ENCODE measurements at regions not wholly inside any gene's neighbourhood (a gene's known extent, or its start where the extent isn't known, plus 50 kb on each side); places are given as distances from the start of the nearest gene placed in this dataset.

DNA sequence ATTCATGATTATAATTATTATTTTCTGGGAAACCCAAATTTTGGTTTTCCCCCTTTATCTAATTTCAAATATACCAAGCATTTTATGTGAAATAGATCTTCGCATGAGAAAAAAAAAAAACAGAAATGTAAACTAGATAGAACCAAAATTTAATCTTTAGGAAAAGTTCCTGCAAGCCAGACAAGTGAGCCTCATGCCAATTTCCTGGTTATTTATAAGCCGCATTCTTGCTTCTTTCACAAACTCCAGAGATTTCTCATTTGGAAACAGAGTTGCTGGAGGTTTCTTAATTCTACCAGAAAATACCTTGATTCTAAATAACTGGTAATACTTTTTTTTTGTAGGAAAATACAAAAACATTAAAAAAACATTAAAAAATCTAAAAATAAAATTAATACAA is 690.4 kb upstream of the IGFBP3 start (continued):
- TF ChIP-seq ZNF384 (IDR thresholded peaks at IDR 0.05; ENCODE audit: borderline replicate concordance, low read depth, low read length) = no peak
- no peak for TF ChIP-seq STAT3 (IDR thresholded peaks at IDR 0.05; ENCODE audit: low read depth, low read length)
- TF ChIP-seq, protein P1, sequence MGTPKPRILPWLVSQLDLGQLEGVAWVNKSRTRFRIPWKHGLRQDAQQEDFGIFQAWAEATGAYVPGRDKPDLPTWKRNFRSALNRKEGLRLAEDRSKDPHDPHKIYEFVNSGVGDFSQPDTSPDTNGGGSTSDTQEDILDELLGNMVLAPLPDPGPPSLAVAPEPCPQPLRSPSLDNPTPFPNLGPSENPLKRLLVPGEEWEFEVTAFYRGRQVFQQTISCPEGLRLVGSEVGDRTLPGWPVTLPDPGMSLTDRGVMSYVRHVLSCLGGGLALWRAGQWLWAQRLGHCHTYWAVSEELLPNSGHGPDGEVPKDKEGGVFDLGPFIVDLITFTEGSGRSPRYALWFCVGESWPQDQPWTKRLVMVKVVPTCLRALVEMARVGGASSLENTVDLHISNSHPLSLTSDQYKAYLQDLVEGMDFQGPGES (IDR thresholded peaks at IDR 0.05) = no peak
- TF ChIP-seq, protein P2, sequence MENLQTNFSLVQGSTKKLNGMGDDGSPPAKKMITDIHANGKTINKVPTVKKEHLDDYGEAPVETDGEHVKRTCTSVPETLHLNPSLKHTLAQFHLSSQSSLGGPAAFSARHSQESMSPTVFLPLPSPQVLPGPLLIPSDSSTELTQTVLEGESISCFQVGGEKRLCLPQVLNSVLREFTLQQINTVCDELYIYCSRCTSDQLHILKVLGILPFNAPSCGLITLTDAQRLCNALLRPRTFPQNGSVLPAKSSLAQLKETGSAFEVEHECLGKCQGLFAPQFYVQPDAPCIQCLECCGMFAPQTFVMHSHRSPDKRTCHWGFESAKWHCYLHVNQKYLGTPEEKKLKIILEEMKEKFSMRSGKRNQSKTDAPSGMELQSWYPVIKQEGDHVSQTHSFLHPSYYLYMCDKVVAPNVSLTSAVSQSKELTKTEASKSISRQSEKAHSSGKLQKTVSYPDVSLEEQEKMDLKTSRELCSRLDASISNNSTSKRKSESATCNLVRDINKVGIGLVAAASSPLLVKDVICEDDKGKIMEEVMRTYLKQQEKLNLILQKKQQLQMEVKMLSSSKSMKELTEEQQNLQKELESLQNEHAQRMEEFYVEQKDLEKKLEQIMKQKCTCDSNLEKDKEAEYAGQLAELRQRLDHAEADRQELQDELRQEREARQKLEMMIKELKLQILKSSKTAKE (IDR thresholded peaks at IDR 0.05; ENCODE audit: low read depth, poor library complexity, severe bottlenecking) = no peak
- no peak for TF ChIP-seq TARDBP (IDR thresholded peaks at IDR 0.05; ENCODE audit: borderline replicate concordance)
- no peak for TF ChIP-seq ZNF622 (IDR thresholded peaks at IDR 0.05)

- no TSS peak for BruUV-seq (replicated peaks)
- in situ Hi-C loops (cut with MboI) (no loop called here), intact Hi-C loops (cut with micrococcal nuclease; ENCODE audit: unreplicated experiment) (no loop called here)
- ATAC-seq (no peak), FAIRE-seq (no peak), DNase-seq (ENCODE audit: low read depth, low spot score) (no peak)
- Histone ChIP-seq H3K4me2 (ENCODE audit: control insufficient read depth, insufficient read depth) (no peak overlapping the region), H3K36me3 (ENCODE audit: control insufficient read depth in 2 of 2, insufficient read depth in 2 of 2, low read length in 1 of 2) (no peaks in the 10 kb centered on the region), H3K9ac (ENCODE audit: control insufficient read depth, insufficient read depth, low read length) (no peak overlapping the region), H3K27ac (ENCODE audit: control insufficient read depth, insufficient read depth) (no peak overlapping the region), H4K20me1 (ENCODE audit: control insufficient read depth, insufficient read depth) (no peaks in the 10 kb centered on the region), H3K4me1 (ENCODE audit: control insufficient read depth, insufficient read depth, low read length) (no peaks in the 10 kb centered on the region), H2AFZ (ENCODE audit: control insufficient read depth, low read depth, low read length) (no peak overlapping the region), H3K79me2 (ENCODE audit: control insufficient read depth, insufficient read depth, low read length) (no peaks in the 10 kb centered on the region), H3K9me3 (replicated peaks; ENCODE audit: control insufficient read depth, insufficient read depth, low read length) (no peaks in the 10 kb centered on the region), H3K4me3 (no peak overlapping the region), H3K27me3 (replicated peaks in 1 of 2; ENCODE audit: control insufficient read depth in 2 of 2, insufficient read depth in 2 of 2, low read length in 1 of 2) (no peaks in the 10 kb centered on the region)
- ChIA-PET POLR2A (no interaction called here), CTCF (no interaction called here), RAD21 (ENCODE audit: unreplicated experiment) (no interaction called here), SMC1A (ENCODE audit: uncharacterized antibody, unreplicated experiment) (interaction anchor here (1.5 kb wide), 1 partner anchor 10 kb away, joined by 4 read pairs; no protein-coding TSS in a partner anchor)
- 0% methylated on average over 2 of the region's 2 CpGs for WGBS (ENCODE audit: insufficient coverage, insufficient replicate concordance, low lambda C conversion rate, missing lambda C conversion rate)
- no peak for TF ChIP-seq CBFB (IDR thresholded peaks at IDR 0.05; ENCODE audit: low read depth)
- no peak for TF ChIP-seq TARDBP (IDR thresholded peaks at IDR 0.05; ENCODE audit: borderline replicate concordance)
- no peak for TF ChIP-seq PAX8 (IDR thresholded peaks at IDR 0.05)
- TF ChIP-seq ZZZ3 (IDR thresholded peaks at IDR 0.05; ENCODE audit: control insufficient read depth, insufficient read length, low read depth) = no peak
- no peak for TF ChIP-seq ASH2L (IDR thresholded peaks at IDR 0.05; ENCODE audit: borderline replicate concordance, low read depth)
- TF ChIP-seq PAX5 (IDR thresholded peaks at IDR 0.05; ENCODE audit: borderline replicate concordance, low read depth, low read length) = no peak
- TF ChIP-seq, protein P3, sequence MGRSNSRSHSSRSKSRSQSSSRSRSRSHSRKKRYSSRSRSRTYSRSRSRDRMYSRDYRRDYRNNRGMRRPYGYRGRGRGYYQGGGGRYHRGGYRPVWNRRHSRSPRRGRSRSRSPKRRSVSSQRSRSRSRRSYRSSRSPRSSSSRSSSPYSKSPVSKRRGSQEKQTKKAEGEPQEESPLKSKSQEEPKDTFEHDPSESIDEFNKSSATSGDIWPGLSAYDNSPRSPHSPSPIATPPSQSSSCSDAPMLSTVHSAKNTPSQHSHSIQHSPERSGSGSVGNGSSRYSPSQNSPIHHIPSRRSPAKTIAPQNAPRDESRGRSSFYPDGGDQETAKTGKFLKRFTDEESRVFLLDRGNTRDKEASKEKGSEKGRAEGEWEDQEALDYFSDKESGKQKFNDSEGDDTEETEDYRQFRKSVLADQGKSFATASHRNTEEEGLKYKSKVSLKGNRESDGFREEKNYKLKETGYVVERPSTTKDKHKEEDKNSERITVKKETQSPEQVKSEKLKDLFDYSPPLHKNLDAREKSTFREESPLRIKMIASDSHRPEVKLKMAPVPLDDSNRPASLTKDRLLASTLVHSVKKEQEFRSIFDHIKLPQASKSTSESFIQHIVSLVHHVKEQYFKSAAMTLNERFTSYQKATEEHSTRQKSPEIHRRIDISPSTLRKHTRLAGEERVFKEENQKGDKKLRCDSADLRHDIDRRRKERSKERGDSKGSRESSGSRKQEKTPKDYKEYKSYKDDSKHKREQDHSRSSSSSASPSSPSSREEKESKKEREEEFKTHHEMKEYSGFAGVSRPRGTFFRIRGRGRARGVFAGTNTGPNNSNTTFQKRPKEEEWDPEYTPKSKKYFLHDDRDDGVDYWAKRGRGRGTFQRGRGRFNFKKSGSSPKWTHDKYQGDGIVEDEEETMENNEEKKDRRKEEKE (IDR thresholded peaks at IDR 0.05) = no peak
- no peak for TF ChIP-seq TCF3 (IDR thresholded peaks at IDR 0.05; ENCODE audit: borderline replicate concordance, insufficient read depth, low read depth, low read length)
- no peak for TF ChIP-seq SUPT20H (IDR thresholded peaks at IDR 0.05; ENCODE audit: borderline replicate concordance, control insufficient read depth, low read depth, low read length)
These were observed 689.7 kb upstream of the IGFBP3 start for GRCh38 chr7:46610746-46611145.
